ENCODE measurements at regions not wholly inside any gene's neighbourhood (a gene's known extent, or its start where the extent isn't known, plus 50 kb on each side); places are given as distances from the start of the nearest gene placed in this dataset.

DNA sequence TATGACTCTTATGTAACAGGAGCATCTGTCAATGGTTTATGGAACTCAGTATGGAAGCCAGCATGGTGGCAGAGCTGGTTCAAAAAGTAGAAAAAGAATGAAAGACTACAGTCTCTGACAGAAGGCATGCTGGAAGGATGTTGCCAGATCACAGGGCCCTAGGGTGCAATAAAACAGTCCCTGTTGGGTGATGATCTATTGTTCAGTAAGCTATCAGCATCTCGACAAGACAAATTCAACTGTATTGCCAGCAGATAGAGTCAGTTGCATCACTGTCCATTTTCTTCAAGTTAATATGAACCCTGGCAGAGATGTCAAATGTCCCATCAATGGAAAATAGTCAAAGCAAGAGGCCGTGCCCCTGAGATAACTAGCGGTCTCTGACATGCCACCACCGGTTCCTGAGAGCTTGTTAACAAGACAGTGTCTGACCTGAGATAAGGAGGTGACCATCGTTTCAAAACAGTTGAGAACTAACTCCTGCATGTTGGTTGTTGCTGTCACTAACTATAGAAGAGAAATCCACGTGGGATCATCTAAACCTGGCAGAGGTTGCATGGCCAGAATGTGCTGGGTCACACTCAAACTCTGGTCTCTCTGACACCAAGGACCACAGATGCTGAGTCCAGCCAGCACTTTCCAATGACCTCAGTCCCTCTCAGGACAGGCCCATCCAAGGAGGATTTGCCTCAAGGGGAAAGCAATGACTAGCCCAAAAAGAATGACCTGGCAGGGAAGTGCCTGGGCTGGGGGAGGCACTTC lies 125.9 kb downstream of the RIPK4 start (continued):
- TF ChIP-seq EZH2 (IDR thresholded peaks at IDR 0.05; ENCODE audit: low read depth, low read length, severe bottlenecking) (no peak), RXRA (IDR thresholded peaks at IDR 0.05; ENCODE audit: insufficient read depth, low read depth, low read length) (no peak), NRF1 (IDR thresholded peaks at IDR 0.05; ENCODE audit: low read depth, low read length) (no peak), CREB1 (IDR thresholded peaks at IDR 0.05) (no peak), CBX5 (IDR thresholded peaks at IDR 0.05; ENCODE audit: low read depth, low read length) (no peak)

Measured in H1 (cell line).